Right renal pelvis (tissue), 4 donors: ENCODE measurements at regions not wholly inside any gene's neighbourhood (a gene's known extent, or its start where the extent isn't known, plus 50 kb on each side); places are given as distances from the start of the nearest gene placed in this dataset.
"Not testable (repeated sequence)": the region's sequence is repeated elsewhere in the genome, so short reads cannot be mapped to it uniquely, and the experiment has no call there.

Experiments used
- DNase-seq, 4 donors: peaks; one replicate each; pipeline ENCODE4 v3.0.0-alpha.2; 2013; ENCODE audit warnings: low read depth in 4 of 4, low spot score in 3 of 4, missing footprints in 1 of 4

DNA sequence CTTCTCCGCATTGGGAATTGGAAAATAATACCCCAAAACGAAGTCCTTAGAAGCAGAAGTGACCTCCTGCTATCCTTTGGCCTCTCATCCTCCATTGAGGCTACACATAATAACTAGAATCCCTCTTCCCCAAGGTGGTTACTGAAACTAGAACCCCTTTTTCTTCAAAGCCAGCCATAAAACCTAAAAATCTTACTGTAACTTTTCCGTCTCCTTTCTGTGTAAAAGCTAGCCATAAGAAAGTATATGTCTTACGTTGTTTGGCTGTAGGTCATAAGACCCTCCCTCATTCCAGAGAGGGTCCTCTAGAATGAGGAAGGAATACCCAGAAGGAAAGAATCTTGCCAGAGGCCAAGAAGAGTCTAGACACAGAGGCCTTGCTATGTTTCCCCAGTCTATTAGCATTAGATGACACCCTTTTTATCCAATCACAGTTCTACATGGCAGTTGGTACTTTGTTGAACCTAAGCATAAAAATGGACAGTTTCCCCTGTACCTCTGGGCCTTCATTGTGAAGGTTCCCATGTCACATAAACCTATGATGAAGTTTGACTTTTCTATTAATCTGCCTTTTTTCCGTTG, 133.9 kb upstream of the BTN3A2 start:
- no peak for DNase-seq

DNA sequence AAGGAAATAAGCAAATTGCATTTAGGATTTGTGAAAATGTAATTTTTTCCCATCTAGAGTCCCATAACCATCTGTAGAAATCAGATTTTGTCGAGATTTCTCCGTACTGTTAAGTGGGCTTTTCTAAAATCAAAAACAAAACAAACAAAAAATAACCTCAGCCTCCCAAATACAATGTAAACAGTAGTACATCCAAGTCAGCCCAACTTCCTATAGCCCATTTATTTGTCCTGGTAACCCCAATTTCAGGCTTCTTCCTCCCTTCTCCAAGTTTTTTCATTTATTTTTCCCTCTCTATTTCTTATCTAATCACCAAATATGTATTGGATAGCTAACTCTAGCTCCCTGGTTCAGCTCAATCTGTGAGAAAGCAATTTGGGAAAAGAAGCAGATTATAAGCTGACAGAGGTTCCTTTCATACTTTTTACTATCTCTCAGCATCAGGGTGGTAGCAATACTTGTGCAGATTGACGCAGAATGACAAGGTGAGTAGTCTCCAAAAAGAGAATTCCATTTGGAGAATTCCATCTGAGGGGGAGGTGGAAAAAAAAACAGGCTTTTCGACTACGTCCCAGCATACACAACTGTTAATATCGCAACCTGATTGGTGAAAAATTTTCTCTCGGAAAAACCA, 132.6 kb upstream of the BTN3A2 start:
- DNase-seq, result peak in 1 of 4 donors; percentile 70

DNA sequence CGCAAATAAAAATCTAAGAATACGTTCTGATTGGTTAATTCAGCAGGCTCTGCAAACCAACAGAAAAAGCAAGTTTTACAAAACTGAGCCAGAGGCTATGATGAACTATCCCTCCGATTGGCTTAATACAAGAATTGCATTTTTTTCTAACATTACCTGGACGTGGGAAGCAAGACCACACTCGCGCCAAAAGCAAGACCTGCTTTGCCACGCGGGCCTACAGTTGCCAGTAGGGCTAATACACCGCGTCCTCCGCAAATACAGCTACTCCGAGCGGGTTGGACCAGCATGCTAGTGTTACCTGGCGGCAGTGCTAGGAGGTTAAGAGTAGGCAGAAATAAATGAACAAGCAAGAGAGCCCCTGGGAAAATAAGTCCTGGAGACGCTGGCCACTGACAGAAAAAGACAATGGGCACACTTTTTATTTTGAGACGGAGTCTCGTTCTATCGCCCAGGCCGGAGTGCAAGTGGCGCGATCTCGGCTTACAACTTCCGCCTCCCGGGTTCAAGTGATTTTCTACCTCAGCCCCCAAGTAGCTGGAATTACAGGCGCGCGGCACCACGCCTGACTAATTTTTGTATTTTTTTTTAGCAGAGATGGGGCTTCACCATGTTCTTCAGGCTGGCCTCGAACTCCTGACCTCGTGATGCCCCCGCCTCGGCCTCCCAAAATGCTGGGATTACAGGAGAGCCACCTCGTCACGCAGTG, 131.9 kb upstream of the BTN3A2 start:
- no peak for DNase-seq

DNA sequence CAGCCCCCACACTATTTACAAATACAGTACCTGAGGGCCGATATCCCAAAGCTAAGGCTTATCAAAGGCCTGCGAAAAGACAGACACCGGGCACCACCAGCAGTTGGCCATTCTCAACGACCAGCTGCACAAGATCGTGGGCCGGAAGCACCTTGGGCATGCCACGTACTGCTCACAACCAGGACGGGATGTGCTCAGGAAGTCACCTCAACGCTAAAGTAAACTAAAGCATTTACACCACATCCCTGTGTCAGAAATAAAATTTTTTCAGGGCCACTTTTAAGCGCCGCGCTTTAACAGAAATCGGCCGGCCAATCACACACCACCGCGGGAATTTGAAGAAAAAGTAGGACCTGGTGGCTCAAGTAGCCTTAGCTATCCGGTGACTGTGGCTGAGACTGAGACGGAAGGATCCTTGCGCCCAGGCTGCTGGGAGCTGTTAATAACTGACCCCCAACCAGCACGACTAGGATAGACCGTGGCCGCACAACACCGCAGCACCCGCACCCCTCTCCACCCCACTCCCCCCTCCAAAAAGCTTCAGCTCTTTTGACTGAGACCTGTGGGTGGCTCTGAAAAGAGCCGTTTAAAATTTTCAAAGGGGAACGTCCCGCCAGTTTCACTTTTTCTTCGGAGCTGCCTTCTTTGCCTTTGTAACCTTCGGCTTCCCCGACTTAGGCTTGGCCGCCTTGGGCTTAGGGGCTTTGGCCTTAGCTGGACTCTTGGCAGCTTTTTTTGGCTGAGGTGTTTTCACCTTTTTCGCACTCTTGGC, 131.2 kb upstream of the BTN3A2 start:
- no peak for DNase-seq

DNA sequence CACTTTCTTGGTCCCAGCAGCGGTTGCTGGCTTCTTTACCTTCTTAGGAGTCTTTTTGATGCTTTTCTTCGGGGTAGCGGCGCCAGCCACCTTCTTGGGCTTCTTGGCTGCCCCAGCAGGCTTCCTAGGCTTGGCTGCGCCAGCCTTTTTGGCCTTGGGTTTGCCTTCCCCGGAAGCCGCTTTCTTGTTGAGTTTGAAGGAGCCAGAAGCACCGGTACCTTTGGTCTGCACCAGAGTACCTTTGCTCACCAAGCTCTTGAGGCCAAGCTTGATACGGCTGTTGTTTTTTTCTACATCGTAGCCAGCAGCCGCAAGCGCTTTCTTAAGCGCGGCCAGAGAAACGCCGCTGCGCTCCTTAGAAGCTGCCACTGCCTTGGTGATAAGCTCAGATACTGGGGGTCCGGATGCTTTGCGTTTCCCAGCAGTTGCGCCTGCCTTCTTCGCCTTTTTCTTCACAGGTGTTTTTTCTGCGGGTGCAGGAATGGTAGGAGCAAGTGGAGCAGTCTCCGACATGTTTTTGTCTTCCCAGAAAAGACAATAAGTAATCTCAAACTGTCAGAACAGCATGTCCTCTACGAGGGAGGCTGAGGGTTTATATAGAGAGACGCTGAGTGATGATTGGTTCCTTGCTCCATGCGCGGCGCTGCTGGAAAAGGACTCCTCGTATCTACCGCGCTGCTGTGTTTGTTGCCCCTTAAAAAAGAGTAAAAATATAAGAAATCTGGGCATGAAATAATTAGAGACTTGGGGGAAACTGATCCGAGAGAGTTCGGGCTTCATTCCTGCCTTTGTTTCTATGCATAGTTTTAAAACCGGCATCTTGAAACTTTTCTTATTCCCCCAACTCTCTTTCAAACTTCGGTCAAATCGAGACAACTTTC, 130.3 kb upstream of the BTN3A2 start:
- peak in 3 of 4 donors; percentile 86 to 96 (median 91) for DNase-seq

DNA sequence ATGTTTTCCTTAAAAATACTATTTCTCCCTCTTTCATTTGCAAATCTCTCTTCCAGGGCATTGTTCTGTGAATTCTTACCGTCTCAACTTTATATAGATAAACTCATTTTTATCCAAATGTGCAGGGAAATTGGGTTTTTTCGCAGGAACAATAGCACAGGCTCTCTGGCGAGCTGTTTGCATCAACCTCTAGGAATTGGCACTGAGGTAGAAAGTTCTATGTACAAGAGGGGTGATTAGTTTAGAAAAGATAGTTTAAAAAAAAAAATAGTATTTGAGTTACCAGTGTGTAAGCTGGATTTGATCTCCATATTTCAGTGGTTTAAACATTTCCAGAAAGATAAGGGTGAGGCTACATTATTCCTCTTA, 129.7 kb upstream of the BTN3A2 start:
- no peak for DNase-seq

DNA sequence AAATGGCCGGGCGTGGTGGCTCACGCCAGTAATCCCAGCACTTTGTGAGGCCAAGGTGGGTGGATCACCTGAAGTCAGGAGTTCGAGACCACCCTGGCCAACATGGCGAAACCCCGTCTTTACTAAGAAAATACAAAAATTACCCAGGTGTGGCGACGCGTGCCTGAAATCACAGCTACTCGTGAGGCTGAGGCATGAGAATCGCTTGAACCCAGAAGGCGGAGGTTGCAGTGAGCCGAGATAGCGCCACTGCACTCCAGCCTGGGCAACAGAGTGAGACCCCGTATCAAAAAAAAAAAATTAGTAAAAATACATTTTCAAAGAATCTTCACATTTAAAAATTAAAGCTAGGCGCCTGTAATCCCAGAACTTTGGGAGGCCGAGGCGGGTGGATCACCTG, 125.6 kb upstream of the BTN3A2 start:
- DNase-seq, result not testable (repeated sequence)

DNA sequence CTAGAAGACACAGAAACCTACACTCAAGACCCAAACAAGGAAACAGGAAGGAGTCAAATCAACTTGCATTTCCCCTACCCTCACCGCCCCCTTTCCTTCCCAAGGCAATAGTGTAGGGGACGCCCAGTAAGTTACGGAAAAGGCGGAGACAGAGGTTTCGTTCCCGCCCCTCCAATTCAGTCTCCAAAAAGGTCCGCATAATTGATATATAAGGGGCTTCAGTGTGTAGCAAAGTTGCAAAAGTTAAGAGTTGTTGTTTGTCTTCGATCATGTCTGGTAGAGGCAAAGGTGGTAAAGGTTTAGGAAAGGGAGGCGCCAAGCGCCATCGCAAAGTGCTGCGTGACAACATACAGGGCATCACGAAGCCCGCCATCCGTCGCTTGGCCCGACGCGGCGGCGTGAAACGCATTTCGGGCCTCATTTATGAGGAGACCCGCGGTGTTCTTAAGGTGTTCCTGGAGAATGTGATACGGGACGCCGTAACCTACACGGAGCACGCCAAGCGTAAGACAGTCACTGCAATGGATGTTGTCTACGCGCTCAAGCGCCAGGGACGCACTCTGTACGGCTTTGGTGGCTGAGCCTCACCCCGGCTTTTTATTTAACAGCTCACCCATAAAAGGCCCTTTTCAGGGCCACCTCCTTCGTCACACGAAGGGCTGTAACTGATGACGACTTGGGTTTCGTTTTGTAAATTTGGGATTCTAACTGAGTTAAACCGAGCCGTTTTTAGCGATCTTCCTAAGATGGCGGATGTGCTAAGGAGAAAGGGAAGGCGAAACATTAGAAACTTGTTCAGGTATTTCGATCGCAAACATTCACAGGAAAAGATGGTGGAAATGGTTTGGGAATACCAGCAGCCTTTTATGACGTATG, 124.6 kb upstream of the BTN3A2 start:
- DNase-seq, result peak in 3 of 4 donors; percentile 89 to 97 (median 93)

DNA sequence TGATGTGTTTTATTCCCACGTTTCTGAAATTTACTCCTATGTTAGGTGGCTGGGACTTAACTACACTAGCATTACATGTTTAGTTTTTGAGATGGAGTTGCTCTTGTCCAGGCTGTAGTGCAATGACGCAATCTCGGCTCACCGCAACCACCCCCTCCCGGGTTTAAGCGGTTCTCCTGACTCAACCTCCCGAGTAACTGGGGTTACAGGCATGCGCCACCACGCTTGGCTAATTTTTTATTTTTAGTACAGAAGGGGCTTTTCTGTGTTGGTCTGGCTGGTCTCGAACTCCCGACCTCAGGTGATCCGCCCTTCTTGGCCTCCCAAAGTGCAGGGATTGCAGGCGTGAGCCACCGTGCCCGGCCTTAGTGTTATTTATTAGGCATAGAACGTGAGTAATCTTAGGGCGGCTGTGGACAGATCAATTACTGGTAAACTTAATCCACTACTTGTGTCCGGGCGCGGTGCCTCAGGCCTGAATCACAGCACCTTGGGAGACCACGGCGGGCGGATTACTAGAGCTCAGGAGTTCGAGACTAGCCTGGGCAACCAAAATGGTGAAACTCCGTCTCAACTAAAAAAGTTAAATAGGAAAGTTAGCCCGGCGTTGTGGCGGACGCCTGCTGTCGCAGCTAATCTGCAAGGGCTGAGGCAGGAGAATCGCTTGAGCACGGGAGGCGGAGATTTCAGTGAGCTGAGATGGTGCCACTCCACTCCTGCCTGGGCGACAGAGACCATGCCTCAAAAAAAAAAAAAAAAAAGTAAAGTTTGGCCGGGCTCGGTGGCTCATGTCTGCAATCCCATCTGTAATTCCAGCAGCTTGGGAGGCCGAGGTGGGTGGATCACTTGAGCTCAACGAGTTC, 123.7 kb upstream of the BTN3A2 start:
- DNase-seq, result no peak

DNA sequence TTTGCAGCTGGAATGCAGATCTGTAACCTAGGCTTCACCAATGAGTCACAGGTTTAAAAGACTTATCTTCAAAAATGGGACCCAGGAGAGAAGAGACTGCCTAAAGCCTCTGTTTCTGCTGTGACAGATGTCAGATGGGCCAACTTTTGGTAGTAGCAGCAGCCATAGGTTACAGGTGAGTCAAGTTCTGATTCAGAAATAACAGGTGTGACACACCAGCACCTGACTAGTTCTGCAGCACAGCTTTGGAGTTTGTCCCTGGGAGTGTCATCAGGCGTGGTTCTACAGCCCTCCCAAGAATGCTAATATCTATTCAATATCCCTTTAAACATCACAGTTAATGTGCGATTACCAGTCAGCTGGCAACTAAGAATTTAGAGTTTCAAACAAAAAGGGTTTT, 121.9 kb upstream of the BTN3A2 start:
- no peak for DNase-seq

DNA sequence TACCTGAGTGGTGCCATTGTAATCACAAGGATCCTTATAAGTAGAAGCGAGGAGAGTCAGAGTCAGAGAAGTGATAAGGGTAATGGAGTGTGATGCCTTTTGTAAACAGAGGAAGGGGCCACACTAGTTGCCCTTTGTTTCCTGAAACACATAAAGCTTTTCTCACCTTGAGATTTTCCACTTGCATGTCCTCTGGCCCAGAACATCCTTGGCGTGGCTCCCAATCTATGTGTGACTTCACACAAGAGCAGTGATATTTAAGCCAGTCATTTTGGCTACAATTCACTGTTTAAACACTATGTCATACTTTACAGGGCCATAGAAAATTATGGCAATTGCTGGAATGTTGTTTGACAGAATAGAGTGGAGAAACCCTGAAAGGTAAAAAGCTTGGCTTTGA, 121.2 kb upstream of the BTN3A2 start:
- no peak for DNase-seq

DNA sequence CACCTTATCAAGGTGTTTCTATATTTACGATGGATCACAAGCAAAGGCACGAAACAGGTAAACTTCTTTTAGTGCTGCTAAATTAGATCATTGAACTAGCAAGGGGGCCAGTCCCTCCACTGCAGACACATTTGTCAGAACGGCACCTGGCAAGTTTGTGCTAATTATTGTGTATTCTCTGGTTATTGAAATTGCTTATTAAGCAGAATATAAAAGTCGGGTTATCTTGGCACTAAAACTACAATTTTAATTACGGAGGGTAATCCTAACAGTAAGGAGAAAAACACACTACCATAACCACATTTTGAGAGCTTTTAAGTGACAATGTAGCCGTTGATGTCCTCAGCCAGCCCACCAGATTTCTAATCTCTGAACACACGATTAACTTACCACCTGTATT, 118.9 kb upstream of the BTN3A2 start:
- DNase-seq, result no peak

DNA sequence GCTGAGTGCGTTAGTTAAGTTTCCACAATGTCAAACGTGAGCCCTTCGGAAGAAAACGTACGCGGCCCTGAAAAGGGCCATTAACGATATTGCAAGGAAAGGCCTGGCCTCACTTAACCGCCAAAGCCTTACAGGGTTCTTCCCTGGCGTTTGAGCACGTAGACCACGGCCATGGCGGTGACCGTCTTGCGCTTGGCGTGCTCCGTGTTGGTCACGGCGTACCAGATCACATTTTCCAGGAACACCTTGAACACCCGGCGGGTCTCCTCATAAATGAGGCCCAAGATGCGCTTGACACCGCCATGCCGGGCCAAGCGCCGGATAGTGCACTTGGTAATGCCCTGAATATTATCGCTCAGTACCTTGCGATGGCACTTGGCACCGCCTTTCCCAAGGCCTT, 118.4 kb upstream of the BTN3A2 start:
- DNase-seq, result no peak

DNA sequence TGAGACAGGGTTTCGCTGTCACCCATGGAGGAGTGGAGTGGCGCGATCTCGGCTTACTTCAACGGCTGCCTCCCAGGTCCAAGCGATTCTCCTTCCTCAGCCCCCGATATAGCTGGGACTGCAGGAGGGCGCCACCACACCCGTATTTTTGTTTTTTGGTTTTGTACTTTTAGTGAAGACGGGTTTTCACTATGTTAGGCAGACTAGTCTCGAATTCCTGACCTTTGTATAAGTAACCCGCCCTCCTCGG, 115.4 kb upstream of the BTN3A2 start:
- DNase-seq, result no peak

DNA sequence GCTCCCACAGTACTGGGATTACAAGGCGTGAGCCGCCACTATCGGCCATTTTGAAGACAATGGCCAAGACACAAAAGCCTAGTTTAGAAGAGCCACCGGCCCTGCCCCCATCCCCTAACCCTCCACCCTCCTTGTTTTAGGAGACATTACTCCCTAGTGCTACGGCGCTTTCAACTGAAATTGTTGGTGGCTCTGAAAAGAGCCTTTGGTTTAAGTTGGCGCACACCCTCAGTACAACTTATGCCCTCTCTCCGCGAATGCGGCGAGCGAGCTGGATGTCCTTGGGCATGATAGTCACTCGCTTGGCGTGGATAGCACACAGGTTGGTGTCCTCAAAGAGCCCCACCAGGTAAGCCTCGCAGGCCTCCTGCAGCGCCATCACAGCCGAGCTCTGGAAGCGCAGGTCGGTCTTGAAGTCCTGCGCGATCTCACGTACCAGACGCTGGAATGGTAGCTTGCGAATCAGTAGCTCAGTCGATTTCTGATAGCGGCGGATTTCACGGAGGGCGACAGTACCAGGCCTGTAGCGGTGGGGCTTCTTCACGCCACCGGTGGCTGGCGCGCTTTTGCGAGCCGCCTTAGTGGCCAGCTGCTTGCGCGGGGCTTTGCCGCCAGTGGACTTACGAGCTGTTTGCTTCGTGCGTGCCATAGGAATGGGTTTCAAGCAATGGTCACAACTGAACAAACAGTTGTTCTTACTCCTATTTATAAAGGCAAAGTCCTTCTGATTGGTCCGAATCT, 114.9 kb upstream of the BTN3A2 start:
- no peak for DNase-seq

DNA sequence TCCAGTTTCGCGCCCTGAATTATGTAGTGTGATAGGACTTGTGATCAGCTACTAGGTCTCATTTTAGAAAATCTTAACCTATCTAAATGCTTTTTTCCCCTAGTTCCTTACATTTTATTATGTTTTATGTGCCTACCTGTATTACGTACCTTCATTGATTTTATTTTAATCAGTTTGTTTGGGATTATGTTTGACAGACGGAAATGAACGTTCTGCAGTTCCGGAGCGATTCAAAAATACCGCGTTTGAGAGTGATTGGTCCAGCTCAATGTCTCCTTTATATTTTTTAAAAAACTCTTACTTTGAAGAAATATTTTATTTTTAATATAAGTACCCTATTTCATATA, 114.3 kb upstream of the BTN3A2 start:
- DNase-seq, result no peak

DNA sequence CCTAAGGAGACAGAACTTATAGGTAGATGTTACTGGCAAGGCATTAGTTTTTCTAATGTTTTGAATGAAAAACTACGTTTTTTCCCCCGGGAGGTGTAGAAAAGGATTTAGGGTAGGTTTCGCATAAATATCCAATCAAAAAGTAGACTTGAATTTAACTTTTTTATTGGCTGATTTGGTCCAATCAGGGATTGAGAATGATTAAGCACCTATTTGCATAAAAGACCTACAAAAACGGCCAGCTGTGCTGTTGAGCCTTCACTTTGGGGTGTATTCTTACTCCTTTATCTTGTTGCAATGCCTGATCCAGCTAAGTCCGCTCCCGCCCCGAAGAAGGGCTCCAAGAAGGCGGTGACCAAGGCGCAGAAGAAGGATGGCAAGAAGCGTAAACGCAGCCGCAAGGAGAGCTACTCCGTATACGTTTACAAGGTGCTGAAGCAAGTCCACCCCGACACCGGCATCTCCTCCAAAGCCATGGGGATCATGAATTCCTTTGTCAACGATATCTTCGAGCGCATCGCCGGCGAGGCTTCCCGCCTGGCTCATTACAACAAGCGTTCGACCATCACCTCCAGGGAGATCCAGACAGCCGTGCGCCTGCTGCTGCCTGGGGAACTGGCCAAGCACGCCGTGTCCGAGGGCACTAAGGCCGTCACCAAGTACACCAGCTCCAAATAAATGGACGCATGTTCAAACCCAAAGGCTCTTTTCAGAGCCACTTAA, 113.5 kb upstream of the BTN3A2 start:
- peak in 1 of 4 donors; percentile 84 for DNase-seq

DNA sequence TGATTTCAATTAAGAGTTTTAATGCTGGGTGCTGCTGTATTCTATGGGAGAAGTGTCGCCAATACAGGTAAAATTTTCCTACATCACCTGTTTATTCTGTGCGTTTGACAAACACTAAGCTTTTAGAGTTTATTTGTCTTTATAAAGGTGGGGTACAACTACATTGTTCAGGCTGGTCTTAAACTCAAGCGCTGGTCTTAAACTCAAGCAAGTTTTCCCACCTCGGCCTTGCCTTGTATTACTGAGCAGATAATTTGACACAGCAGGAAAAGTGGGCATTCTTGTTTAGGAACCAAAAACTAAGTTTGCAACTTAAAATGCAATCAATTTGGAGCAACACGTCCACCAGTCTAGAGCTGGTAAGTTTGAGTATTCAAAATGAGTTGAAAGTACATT, 112.9 kb upstream of the BTN3A2 start:
- DNase-seq, result no peak
